Adrenal gland (tissue), 9 donors: ENCODE measurements at regions not wholly inside any gene's neighbourhood (a gene's known extent, or its start where the extent isn't known, plus 50 kb on each side); places are given as distances from the start of the nearest gene placed in this dataset.

Experiments used
- DNase-seq, 7 donors: peaks; one replicate each; pipeline ENCODE4 v3.0.0-alpha.2; 2019 to 2020
- H3K27ac ChIP-seq, 5 donors: fragments of 200-600 bp; sonication (generic) in 4 of 5; 1 replicate in 3 of 5; 2 replicates in 2 of 5; pipeline versions ENCODE4 v1.5.1 to v1.8.0; 2016 to 2020; ENCODE audit warnings: mild to moderate bottlenecking in 1 of 5
- H3K27me3 ChIP-seq: fragments of 200-600 bp; 2 replicates; pipeline ENCODE4 v1.8.0; 2021
- H3K36me3 ChIP-seq, 2 donors: fragments of 200-600 bp; replicated peaks in 1 of 2; 1 replicate in 1 of 2; 2 replicates in 1 of 2; pipeline versions ENCODE4 v1.5.1 to v1.8.0; 2018 to 2022
- H3K4me1 ChIP-seq, 2 donors: fragments of 200-600 bp; replicated peaks in 1 of 2; 1 replicate in 1 of 2; 2 replicates in 1 of 2; pipeline versions ENCODE4 v1.5.1 to v1.8.0; 2018 to 2021
- H3K4me3 ChIP-seq, 4 donors: fragments of 200-600 bp; sonication (generic) in 3 of 4; one replicate each; pipeline ENCODE4 v1.5.1; 2016 to 2018
- H3K9me3 ChIP-seq, 3 donors: fragments of 200-600 bp; sonication (generic) in 1 of 3; replicated peaks in 1 of 3; 1 replicate in 2 of 3; 2 replicates in 1 of 3; pipeline versions ENCODE4 v1.5.1 to v1.8.0; 2016 to 2021
- CTCF ChIP-seq, 6 experiments: fragments of 450-650 bp in 4 of 6; fragments of 200-600 bp in 2 of 6; sonication (generic) in 1 of 6; IDR thresholded peaks; 1 replicate in 5 of 6; 2 replicates in 1 of 6; pipeline versions ENCODE4 v1.5.1 to v1.8.0; 2016 to 2021; ENCODE audit warnings: antibody characterized with exemption in 6 of 6, mild to moderate bottlenecking in 2 of 6, moderate library complexity in 1 of 6
- POLR2A ChIP-seq, 2 donors: fragments of 450-650 bp; IDR thresholded peaks; one replicate each; pipeline ENCODE4 v1.6.1; 2017; ENCODE audit warnings: antibody characterized with exemption in 2 of 2, mild to moderate bottlenecking in 2 of 2, moderate library complexity in 1 of 2
- WGBS, 4 donors: extraction: QIAGEN DNeasy Blood & Tissue Kit in 2 of 4; methylation state at CpG; one replicate each; pipeline versions ENCODE4 v1.1.5 to v1.1.7; 2013 to 2017; 5-methylcytosine and 5-hydroxymethylcytosine counted together
- intact Hi-C, 2 donors: fragments of 100-400 bp; cut with DNase I; formaldehyde crosslinking; loops; one replicate each; pipeline versions ENCODE4 v1.14.1 to v1.15.0; 2022 to 2023
- donor health status: healthy with polysubstance abuse.
- donor health status: Bipolar disorder and iron deficiency.
- donor health status: DM: yes; HTN: yes; CAD: no.
- donor health status: DM: no; HTN: no; CAD: no.
- donor health status: DM: no; HTN: no; CAD: no.

- Histone ChIP-seq H3K27ac (no peak overlapping the region), H3K9me3 (no peaks in the 10 kb centered on the region), H3K4me1 (no peaks in the 10 kb centered on the region), H3K4me3 (no peak overlapping the region), H3K27me3 (no peaks in the 10 kb centered on the region), H3K36me3 (no peaks in the 10 kb centered on the region)
- TF ChIP-seq POLR2A (IDR thresholded peaks at IDR 0.05) (no peak), CTCF (IDR thresholded peaks at IDR 0.05) (no peak)
- no peak for DNase-seq
- intact Hi-C loops, result no loop called here
- WGBS, 4 donors, result 60 to 65% (median 63%) methylated on average over 12 of the region's 12 CpGs
Measured at GRCh38 chr2:3913166-3913565, 209.8 kb downstream of the DCDC2C start.

- Histone ChIP-seq H3K27ac (no peak overlapping the region), H3K9me3 (no peaks in the 10 kb centered on the region), H3K4me1 (no peaks in the 10 kb centered on the region), H3K36me3 (no peaks in the 10 kb centered on the region), H3K27me3 (no peaks in the 10 kb centered on the region), H3K4me3 (no peak overlapping the region)
- no peak for DNase-seq
- intact Hi-C loops, result no loop called here
- TF ChIP-seq POLR2A (IDR thresholded peaks at IDR 0.05) (no peak), CTCF (IDR thresholded peaks at IDR 0.05) (no peak)
- 39 to 61% (median 53%) methylated on average over 3 of the region's 3 CpGs for WGBS, 4 donors
Measured at GRCh38 chr2:3914241-3914640, 210.9 kb downstream of the DCDC2C start.

GRCh38 chr2:3927031-3927430 is 223.7 kb downstream of the DCDC2C start:
- H3K9me3 ChIP-seq, result no peaks in the 10 kb centered on the region
- no peaks in the 10 kb centered on the region for H3K36me3 ChIP-seq
- TF ChIP-seq CTCF (IDR thresholded peaks at IDR 0.05) (no peak), POLR2A (IDR thresholded peaks at IDR 0.05) (no peak)
- no peaks in the 10 kb centered on the region for H3K27me3 ChIP-seq
- DNase-seq, result no peak
- H3K4me1 ChIP-seq, result no peaks in the 10 kb centered on the region
- H3K4me3 ChIP-seq, result no peak overlapping the region
- WGBS, 4 donors, result 55 to 65% (median 57%) methylated on average over 4 to 5 of the region's 5 CpGs
- intact Hi-C loops, result no loop called here
- no peak overlapping the region for H3K27ac ChIP-seq

- no peak overlapping the region for H3K27ac ChIP-seq
- DNase-seq, result no peak
- no peaks in the 10 kb centered on the region for H3K4me1 ChIP-seq
- H3K27me3 ChIP-seq, result no peaks in the 10 kb centered on the region
- H3K4me3 ChIP-seq, result no peak overlapping the region
- 65 to 83% (median 70%) methylated on average over 3 of the region's 3 CpGs for WGBS, 4 donors
- intact Hi-C loops, result no loop called here
- H3K36me3 ChIP-seq, result no peaks in the 10 kb centered on the region
- no peaks in the 10 kb centered on the region for H3K9me3 ChIP-seq
- TF ChIP-seq POLR2A (IDR thresholded peaks at IDR 0.05) (no peak), CTCF (IDR thresholded peaks at IDR 0.05) (no peak)
Measured at GRCh38 chr2:3929374-3929773, 226.0 kb downstream of the DCDC2C start.
